Esophagus squamous epithelium (tissue), 5 donors: ENCODE measurements at regions not wholly inside any gene's neighbourhood (a gene's known extent, or its start where the extent isn't known, plus 50 kb on each side); places are given as distances from the start of the nearest gene placed in this dataset.

Source experiments
- DNase-seq: peaks from one replicate; lab custom pipeline; 2025; lab: John Stamatoyannopoulos, UW
- H3K27ac ChIP-seq, 4 donors: fragments of 200-600 bp; sonication (generic); one replicate each; pipeline ENCODE4 v1.5.1; 2016 to 2019; ENCODE audit warnings: mild to moderate bottlenecking in 1 of 4
- H3K27me3 ChIP-seq, 4 donors: fragments of 200-600 bp; sonication (generic); 1 replicate in 3 of 4; 2 replicates in 1 of 4; pipeline versions ENCODE4 v1.5.1 to v1.6.0; 2017 to 2021; ENCODE audit warnings: antibody characterized with exemption in 1 of 4
- H3K36me3 ChIP-seq, 3 donors: fragments of 200-600 bp; sonication (generic); one replicate each; pipeline ENCODE4 v1.5.1; 2016 to 2019
- H3K4me1 ChIP-seq, 3 donors: fragments of 200-600 bp; sonication (generic); one replicate each; pipeline ENCODE4 v1.5.1; 2017 to 2019
- H3K4me3 ChIP-seq, 4 donors: fragments of 200-600 bp; sonication (generic); 1 replicate in 3 of 4; 2 replicates in 1 of 4; pipeline ENCODE4 v1.5.1; 2016 to 2019; ENCODE audit warnings: mild to moderate bottlenecking in 2 of 4, moderate library complexity in 1 of 4
- H3K9me3 ChIP-seq, 3 donors: fragments of 200-600 bp; sonication (generic); one replicate each; pipeline ENCODE4 v1.5.1; 2016 to 2019
- CTCF ChIP-seq, 6 experiments: fragments of 450-650 bp in 4 of 6; fragments of 200-600 bp in 2 of 6; sonication (generic) in 2 of 6; IDR thresholded peaks; one replicate each; pipeline ENCODE4 v1.5.1; 2016 to 2019; ENCODE audit warnings: antibody characterized with exemption in 6 of 6, mild to moderate bottlenecking in 4 of 6, moderate library complexity in 4 of 6
- POLR2A ChIP-seq, 4 donors: fragments of 450-650 bp; IDR thresholded peaks; one replicate each; pipeline ENCODE4 v1.6.1; 2017; ENCODE audit warnings: antibody characterized with exemption in 4 of 4, mild to moderate bottlenecking in 4 of 4, moderate library complexity in 3 of 4
- WGBS, 2 donors: methylation state at CpG; one replicate each; pipeline ENCODE4 v1.1.5; 2018; 5-methylcytosine and 5-hydroxymethylcytosine counted together
- intact Hi-C: fragments of 100-400 bp; cut with DNase I; formaldehyde crosslinking; loops from one replicate; pipeline ENCODE4 v1.15.0; 2022
- donor health status: DM: yes; HTN: yes; CAD: no.

- DNase-seq = no peak
- Histone ChIP-seq H3K9me3 (peaks cover 0 to 14% (median 3%) of the 10 kb centered on the region in 3 donors), H3K4me3 (no peak overlapping the region), H3K4me1 (no peaks in the 10 kb centered on the region), H3K36me3 (no peaks in the 10 kb centered on the region), H3K27me3 (no peaks in the 10 kb centered on the region), H3K27ac (no peak overlapping the region)
- TF ChIP-seq POLR2A (IDR thresholded peaks at IDR 0.05) (no peak), CTCF (IDR thresholded peaks at IDR 0.05) (no peak)
- WGBS, 2 donors = 70% methylated on average over 1 of the region's 1 CpG; no CpG with 5 or more reads in 1 of the 2 donors
- intact Hi-C loops = no loop called here
Measured at GRCh38 chr4:160485071-160485687, 1382.3 kb downstream of the RAPGEF2 start.

- Histone ChIP-seq H3K4me1 (no peaks in the 10 kb centered on the region), H3K27me3 (no peaks in the 10 kb centered on the region), H3K4me3 (no peak overlapping the region), H3K36me3 (no peaks in the 10 kb centered on the region), H3K9me3 (no peaks in the 10 kb centered on the region), H3K27ac (no peak overlapping the region)
- TF ChIP-seq POLR2A (IDR thresholded peaks at IDR 0.05) (no peak), CTCF (IDR thresholded peaks at IDR 0.05) (no peak)
- no peak for DNase-seq
- intact Hi-C loops = no loop called here
Measured at GRCh38 chr4:160492181-160492580, 1389.3 kb downstream of the RAPGEF2 start.

GRCh38 chr4:160493206-160493605, 1390.3 kb downstream of the RAPGEF2 start:
- intact Hi-C loops = no loop called here
- no peak for DNase-seq
- H3K4me3 ChIP-seq = no peak overlapping the region
- no peaks in the 10 kb centered on the region for H3K36me3 ChIP-seq
- H3K4me1 ChIP-seq = no peaks in the 10 kb centered on the region
- no peaks in the 10 kb centered on the region for H3K27me3 ChIP-seq
- H3K9me3 ChIP-seq = no peaks in the 10 kb centered on the region
- TF ChIP-seq POLR2A (IDR thresholded peaks at IDR 0.05) (no peak), CTCF (IDR thresholded peaks at IDR 0.05) (no peak)
- no peak overlapping the region for H3K27ac ChIP-seq
- 79 to 80% methylated on average over 1 of the region's 1 CpG for WGBS, 2 donors

GRCh38 chr4:160495356-160495755, 1392.5 kb downstream of the RAPGEF2 start:
- no peaks in the 10 kb centered on the region for H3K27me3 ChIP-seq
- H3K36me3 ChIP-seq = no peaks in the 10 kb centered on the region
- no peak overlapping the region for H3K4me3 ChIP-seq
- H3K9me3 ChIP-seq = no peaks in the 10 kb centered on the region
- TF ChIP-seq CTCF (IDR thresholded peaks at IDR 0.05) (no peak), POLR2A (IDR thresholded peaks at IDR 0.05) (no peak)
- no peaks in the 10 kb centered on the region for H3K4me1 ChIP-seq
- H3K27ac ChIP-seq = no peak overlapping the region
- DNase-seq = no peak
- intact Hi-C loops = no loop called here
- 57 to 65% methylated on average over 2 of the region's 2 CpGs for whole genome bisulfite sequencing, 2 donors

GRCh38 chr4:160498211-160498610, 1395.3 kb downstream of the RAPGEF2 start:
- DNase-seq = no peak
- intact Hi-C loops = no loop called here
- no peaks in the 10 kb centered on the region for H3K27me3 ChIP-seq
- H3K9me3 ChIP-seq = no peaks in the 10 kb centered on the region
- no peak overlapping the region for H3K27ac ChIP-seq
- 74 to 83% methylated on average over 4 of the region's 4 CpGs for WGBS, 2 donors
- no peaks in the 10 kb centered on the region for H3K4me1 ChIP-seq
- no peak overlapping the region for H3K4me3 ChIP-seq
- H3K36me3 ChIP-seq = no peaks in the 10 kb centered on the region
- TF ChIP-seq POLR2A (IDR thresholded peaks at IDR 0.05) (no peak), CTCF (IDR thresholded peaks at IDR 0.05) (no peak)
